ENCODE measurements at regions not wholly inside any gene's neighbourhood (a gene's known extent, or its start where the extent isn't known, plus 50 kb on each side); places are given as distances from the start of the nearest gene placed in this dataset.
"Not testable (repeated sequence)": the region's sequence is repeated elsewhere in the genome, so short reads cannot be mapped to it uniquely, and the experiment has no call there.

GRCh38 chr11:89601263-89601662, 108.8 kb upstream of the TRIM77 start:
- H3K27me3 ChIP-seq (ENCODE audit: control insufficient read depth, insufficient read depth, low read length); H3K4me3 ChIP-seq (ENCODE audit: insufficient read depth, low read depth, low read length); H3K36me3 ChIP-seq (replicated peaks; ENCODE audit: control insufficient read depth, insufficient read depth, low read length); DNase-seq: not testable (repeated sequence)

- Histone ChIP-seq H3K4me3 (ENCODE audit: insufficient read depth, low read depth, low read length) (no peak overlapping the region), H3K27me3 (ENCODE audit: control insufficient read depth, insufficient read depth, low read length) (no peaks in the 10 kb centered on the region), H3K36me3 (replicated peaks; ENCODE audit: control insufficient read depth, insufficient read depth, low read length) (no peaks in the 10 kb centered on the region)
- DNase-seq, result no peak
Measured at GRCh38 chr11:89604281-89604680, 105.8 kb upstream of the TRIM77 start.

- DNase-seq; H3K36me3 ChIP-seq (replicated peaks; ENCODE audit: control insufficient read depth, insufficient read depth, low read length); H3K27me3 ChIP-seq (ENCODE audit: control insufficient read depth, insufficient read depth, low read length); H3K4me3 ChIP-seq (ENCODE audit: insufficient read depth, low read depth, low read length): not testable (repeated sequence)
Measured at GRCh38 chr11:89606845-89607244, 103.3 kb upstream of the TRIM77 start.

- H3K36me3 ChIP-seq (replicated peaks; ENCODE audit: control insufficient read depth, insufficient read depth, low read length); H3K4me3 ChIP-seq (ENCODE audit: insufficient read depth, low read depth, low read length); H3K27me3 ChIP-seq (ENCODE audit: control insufficient read depth, insufficient read depth, low read length); DNase-seq: not testable (repeated sequence)
Measured at GRCh38 chr11:89607497-89607896, 102.6 kb upstream of the TRIM77 start.

- Histone ChIP-seq H3K27me3 (ENCODE audit: control insufficient read depth, insufficient read depth, low read length) (no peaks in the 10 kb centered on the region), H3K36me3 (replicated peaks; ENCODE audit: control insufficient read depth, insufficient read depth, low read length) (no peaks in the 10 kb centered on the region), H3K4me3 (ENCODE audit: insufficient read depth, low read depth, low read length) (no peak overlapping the region)
- no peak for DNase-seq
Measured at GRCh38 chr11:89608234-89608966, 101.7 kb upstream of the TRIM77 start.

GRCh38 chr11:89612096-89612495, 98.0 kb upstream of the TRIM77 start:
- no peak for DNase-seq
- H3K27me3 ChIP-seq (ENCODE audit: control insufficient read depth, insufficient read depth, low read length), result no peaks in the 10 kb centered on the region
- no peaks in the 10 kb centered on the region for H3K36me3 ChIP-seq (replicated peaks; ENCODE audit: control insufficient read depth, insufficient read depth, low read length)
- no peak overlapping the region for H3K4me3 ChIP-seq (ENCODE audit: insufficient read depth, low read depth, low read length)

GRCh38 chr11:89613911-89614310, 96.2 kb upstream of the TRIM77 start:
- DNase-seq, result no peak
- no peak overlapping the region for H3K4me3 ChIP-seq (ENCODE audit: insufficient read depth, low read depth, low read length)
- no peaks in the 10 kb centered on the region for H3K27me3 ChIP-seq (ENCODE audit: control insufficient read depth, insufficient read depth, low read length)
- H3K36me3 ChIP-seq (replicated peaks; ENCODE audit: control insufficient read depth, insufficient read depth, low read length), result no peaks in the 10 kb centered on the region

GRCh38 chr11:89614428-89614827, 95.7 kb upstream of the TRIM77 start:
- not testable (repeated sequence) for H3K27me3 ChIP-seq (ENCODE audit: control insufficient read depth, insufficient read depth, low read length); DNase-seq; H3K36me3 ChIP-seq (replicated peaks; ENCODE audit: control insufficient read depth, insufficient read depth, low read length); H3K4me3 ChIP-seq (ENCODE audit: insufficient read depth, low read depth, low read length)

GRCh38 chr11:89615642-89616041, 94.5 kb upstream of the TRIM77 start:
- DNase-seq; H3K36me3 ChIP-seq (replicated peaks; ENCODE audit: control insufficient read depth, insufficient read depth, low read length); H3K27me3 ChIP-seq (ENCODE audit: control insufficient read depth, insufficient read depth, low read length); H3K4me3 ChIP-seq (ENCODE audit: insufficient read depth, low read depth, low read length): not testable (repeated sequence)

- DNase-seq; H3K4me3 ChIP-seq (ENCODE audit: insufficient read depth, low read depth, low read length); H3K36me3 ChIP-seq (replicated peaks; ENCODE audit: control insufficient read depth, insufficient read depth, low read length); H3K27me3 ChIP-seq (ENCODE audit: control insufficient read depth, insufficient read depth, low read length): not testable (repeated sequence)
Measured at GRCh38 chr11:89616161-89616560, 93.9 kb upstream of the TRIM77 start.

GRCh38 chr11:89616999-89617602, 93.0 kb upstream of the TRIM77 start:
- DNase-seq; H3K27me3 ChIP-seq (ENCODE audit: control insufficient read depth, insufficient read depth, low read length); H3K36me3 ChIP-seq (replicated peaks; ENCODE audit: control insufficient read depth, insufficient read depth, low read length); H3K4me3 ChIP-seq (ENCODE audit: insufficient read depth, low read depth, low read length): not testable (repeated sequence)

- not testable (repeated sequence) for DNase-seq; H3K27me3 ChIP-seq (ENCODE audit: control insufficient read depth, insufficient read depth, low read length); H3K36me3 ChIP-seq (replicated peaks; ENCODE audit: control insufficient read depth, insufficient read depth, low read length); H3K4me3 ChIP-seq (ENCODE audit: insufficient read depth, low read depth, low read length)
Measured at GRCh38 chr11:89620721-89621120, 89.4 kb upstream of the TRIM77 start.

- Histone ChIP-seq H3K27me3 (ENCODE audit: control insufficient read depth, insufficient read depth, low read length) (no peaks in the 10 kb centered on the region), H3K36me3 (replicated peaks; ENCODE audit: control insufficient read depth, insufficient read depth, low read length) (no peaks in the 10 kb centered on the region), H3K4me3 (ENCODE audit: insufficient read depth, low read depth, low read length) (no peak overlapping the region)
- no peak for DNase-seq
Measured at GRCh38 chr11:89625171-89625570, 84.9 kb upstream of the TRIM77 start.

GRCh38 chr11:89626366-89626765, 83.7 kb upstream of the TRIM77 start:
- no peaks in the 10 kb centered on the region for H3K36me3 ChIP-seq (replicated peaks; ENCODE audit: control insufficient read depth, insufficient read depth, low read length)
- DNase-seq, result no peak
- no peaks in the 10 kb centered on the region for H3K27me3 ChIP-seq (ENCODE audit: control insufficient read depth, insufficient read depth, low read length)
- H3K4me3 ChIP-seq (ENCODE audit: insufficient read depth, low read depth, low read length), result no peak overlapping the region

GRCh38 chr11:89626881-89627280, 83.2 kb upstream of the TRIM77 start:
- not testable (repeated sequence) for H3K27me3 ChIP-seq (ENCODE audit: control insufficient read depth, insufficient read depth, low read length); H3K4me3 ChIP-seq (ENCODE audit: insufficient read depth, low read depth, low read length); DNase-seq; H3K36me3 ChIP-seq (replicated peaks; ENCODE audit: control insufficient read depth, insufficient read depth, low read length)
